GM12873 (cell line): ENCODE measurements at regions not wholly inside any gene's neighbourhood (a gene's known extent, or its start where the extent isn't known, plus 50 kb on each side); places are given as distances from the start of the nearest gene placed in this dataset.

Experiments used
- TF ChIP-seq, protein P1 (sequence below): IDR thresholded peaks from 2 replicates; pipeline ENCODE4 v1.5.1; 2012; ENCODE audit warnings: low read depth, mild to moderate bottlenecking, moderate library complexity, low read length, control low read depth; ENCODE audit not compliant: insufficient read depth; ENCODE audit errors: missing control alignments

DNA sequence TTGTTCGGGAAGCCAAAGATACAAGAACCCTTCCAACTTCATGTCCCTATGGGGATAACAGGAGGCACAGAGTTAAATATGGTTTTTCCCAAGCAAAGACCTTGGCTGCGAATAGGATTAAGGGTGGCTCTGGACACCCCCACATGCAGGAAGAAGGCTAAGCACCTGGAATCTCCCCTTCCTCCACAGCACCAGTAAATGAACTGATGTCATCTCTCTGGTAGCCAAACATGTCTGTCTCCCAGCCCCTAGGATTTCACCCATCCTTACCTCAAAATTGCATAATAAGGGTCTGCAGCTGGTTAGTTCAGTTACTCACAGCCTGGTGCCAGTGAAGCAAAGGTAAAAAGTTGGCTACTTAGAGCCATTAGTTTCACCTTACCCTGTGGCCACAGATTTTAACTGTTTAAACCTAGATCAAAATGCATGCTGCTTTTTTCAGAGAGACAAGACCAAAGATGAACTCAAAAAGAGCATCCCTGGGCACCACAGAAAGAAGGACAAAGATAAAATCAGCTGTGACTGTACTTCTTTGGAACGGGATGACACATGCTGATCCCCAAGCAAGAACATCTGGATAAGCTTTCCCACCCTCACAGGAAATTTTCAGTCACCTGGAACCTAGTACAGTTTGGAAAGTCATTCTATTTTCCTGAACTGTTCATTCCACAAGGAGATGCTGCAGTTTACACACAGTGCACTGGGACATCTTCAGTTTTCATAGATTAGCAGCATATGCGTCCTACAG, 77.2 kb upstream of the AKIP1 start:
- TF ChIP-seq, protein P1, sequence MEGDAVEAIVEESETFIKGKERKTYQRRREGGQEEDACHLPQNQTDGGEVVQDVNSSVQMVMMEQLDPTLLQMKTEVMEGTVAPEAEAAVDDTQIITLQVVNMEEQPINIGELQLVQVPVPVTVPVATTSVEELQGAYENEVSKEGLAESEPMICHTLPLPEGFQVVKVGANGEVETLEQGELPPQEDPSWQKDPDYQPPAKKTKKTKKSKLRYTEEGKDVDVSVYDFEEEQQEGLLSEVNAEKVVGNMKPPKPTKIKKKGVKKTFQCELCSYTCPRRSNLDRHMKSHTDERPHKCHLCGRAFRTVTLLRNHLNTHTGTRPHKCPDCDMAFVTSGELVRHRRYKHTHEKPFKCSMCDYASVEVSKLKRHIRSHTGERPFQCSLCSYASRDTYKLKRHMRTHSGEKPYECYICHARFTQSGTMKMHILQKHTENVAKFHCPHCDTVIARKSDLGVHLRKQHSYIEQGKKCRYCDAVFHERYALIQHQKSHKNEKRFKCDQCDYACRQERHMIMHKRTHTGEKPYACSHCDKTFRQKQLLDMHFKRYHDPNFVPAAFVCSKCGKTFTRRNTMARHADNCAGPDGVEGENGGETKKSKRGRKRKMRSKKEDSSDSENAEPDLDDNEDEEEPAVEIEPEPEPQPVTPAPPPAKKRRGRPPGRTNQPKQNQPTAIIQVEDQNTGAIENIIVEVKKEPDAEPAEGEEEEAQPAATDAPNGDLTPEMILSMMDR = no peak

DNA sequence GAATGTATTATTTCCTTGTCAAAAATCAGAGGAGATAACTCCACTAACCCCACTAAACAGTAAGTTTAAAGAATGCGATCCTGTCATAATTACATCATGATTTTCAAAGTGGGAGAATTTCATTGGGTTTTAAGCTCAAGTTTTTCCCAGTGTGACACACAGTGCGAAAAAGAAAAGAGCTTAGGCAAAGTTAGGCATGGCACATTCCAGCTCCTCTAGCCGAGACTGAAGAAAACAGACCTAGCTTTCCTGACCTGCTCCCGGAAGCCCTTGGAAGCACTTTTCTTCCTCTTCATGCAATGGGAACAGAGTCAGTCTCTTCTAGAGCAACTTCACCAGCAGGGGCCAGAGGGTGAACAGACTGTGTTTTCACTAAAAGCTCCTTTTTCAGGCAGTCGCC, 76.6 kb upstream of the AKIP1 start:
- TF ChIP-seq, protein P1 = no peak

DNA sequence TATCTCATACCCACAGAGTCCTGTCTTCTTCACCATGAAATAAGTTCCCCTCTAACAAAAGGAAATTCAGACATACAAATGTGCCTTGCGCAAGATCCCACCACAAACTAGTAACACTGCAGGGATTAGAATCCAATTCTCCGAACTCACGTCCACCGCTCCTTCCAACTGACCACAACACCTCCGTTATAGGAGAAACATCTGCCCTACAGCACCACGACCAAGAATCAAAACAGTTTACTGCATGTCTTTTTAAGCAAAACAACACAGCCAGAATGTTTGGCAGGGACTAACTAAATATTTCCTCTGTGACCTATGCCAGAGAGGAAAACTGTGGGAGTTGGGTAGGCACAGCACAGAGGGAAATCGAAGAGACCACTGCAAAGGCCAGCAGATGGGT, 72.7 kb upstream of the AKIP1 start:
- TF ChIP-seq, protein P1 = no peak

DNA sequence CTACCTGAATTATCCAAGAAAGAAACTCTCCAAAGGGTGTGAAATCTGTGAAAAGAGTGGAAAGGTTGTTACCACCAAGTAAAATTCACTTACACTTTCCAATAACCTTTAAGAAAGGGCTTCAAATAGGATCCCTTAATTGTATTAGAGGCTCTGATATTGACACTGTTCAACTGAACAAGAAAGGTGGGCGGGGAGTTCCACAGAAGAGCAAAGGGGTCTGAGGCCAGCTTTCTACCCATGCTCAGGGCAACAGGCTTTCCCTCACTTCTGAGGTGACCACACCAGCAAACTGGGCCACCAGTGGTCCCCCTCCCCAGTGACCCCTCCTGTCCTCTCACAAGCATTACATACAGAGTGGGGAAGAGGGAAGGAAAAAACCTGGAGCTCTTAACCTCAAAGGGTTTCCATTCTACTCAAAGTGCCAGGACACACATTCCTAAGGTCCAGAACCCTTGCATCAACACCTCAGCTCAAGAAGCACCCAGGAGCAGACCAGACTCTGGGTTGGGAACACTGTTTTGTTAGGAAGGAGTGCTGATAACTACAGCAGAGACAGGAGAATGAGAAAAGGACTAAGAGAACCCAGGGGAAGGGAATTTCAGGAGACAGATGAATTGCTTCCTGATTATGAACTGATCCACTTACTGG, 71.6 kb upstream of the AKIP1 start:
- TF ChIP-seq, protein P1 = no peak

DNA sequence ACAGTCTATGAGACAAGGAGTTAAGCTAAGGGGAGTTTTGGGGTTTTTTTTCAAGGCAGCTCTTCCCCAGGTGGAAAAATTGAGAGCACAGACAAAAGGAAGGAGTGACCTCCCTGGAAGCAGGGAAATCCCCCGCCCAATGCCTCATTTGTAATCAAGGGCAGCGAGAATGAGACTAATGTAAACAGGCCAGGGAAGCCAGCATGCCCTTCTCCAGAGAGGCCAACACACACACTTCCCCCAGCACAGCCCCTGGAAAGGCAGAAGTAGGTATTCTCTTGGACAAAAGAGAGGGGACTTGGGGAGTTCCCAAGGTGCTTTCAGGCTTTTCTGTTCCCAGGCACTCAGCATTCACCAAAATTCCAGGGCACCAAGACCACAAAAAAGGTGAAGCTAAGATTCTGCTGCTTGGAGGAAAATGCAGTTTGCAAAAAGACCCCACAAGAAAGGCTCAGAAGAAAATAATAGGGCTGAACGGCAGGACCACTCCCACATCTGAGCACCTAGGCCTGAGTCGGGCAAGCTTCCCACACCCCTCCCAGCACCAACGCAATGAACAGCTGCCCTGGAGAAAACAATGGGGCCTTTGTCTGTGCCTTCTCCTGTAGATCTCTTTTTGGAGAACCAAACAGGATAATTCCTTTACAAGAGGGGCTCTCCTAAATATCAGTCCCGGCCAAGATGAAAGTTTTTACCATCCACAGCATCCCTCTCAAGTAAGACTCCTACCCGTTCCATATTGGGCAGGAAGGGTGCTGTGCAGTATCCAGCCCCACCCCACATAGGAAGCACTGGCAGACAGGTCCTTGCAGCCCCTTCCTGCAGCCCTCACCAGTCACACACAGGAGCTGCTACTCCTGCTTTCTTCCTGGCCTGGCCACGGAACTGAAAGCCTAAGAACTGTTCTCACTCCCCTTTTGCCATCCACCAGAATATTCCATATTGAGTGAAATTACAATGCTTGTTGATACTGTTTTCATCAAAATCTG, 70.7 kb upstream of the AKIP1 start:
- TF ChIP-seq, protein P1 = no peak

DNA sequence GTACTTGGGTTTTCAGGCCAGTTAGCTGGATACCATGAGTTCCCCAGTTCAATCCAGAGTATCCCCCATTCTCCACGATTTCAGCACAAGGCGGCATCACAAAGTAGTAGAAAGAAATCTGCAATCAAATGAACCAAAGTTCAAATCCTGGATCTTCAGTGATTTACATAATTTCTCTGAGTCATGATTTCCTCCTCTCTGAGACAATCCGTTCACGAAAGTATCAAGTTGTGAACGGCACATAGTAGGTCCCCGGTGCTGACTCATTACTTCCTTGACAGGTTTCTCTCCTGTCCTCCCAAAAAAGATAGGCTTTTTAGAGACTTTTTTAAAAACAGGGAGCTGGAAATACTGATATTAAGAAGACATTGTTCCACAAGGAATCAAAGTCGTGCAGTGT, 69.1 kb upstream of the AKIP1 start:
- TF ChIP-seq, protein P1 = no peak

DNA sequence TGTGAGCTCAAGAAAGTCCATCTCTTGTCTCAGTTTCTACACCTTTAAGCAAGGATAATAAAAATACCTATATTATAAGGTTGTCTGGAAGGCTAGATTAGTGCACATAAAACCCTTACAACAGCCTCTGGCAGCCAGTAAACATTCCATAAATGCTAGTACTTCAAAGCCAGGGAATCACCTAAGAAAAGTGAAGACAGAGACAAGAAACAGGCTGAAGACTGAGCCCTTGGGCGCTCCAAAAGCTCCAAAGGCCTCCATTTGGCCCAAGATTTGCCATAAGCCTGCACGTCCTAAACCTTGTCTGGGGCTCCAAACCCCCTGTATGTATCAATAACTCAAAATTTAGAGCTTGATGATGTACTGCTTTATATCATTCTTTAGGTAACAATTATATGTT, 52.2 kb upstream of the AKIP1 start:
- TF ChIP-seq, protein P1 = no peak
